ENCODE measurements at regions not wholly inside any gene's neighbourhood (a gene's known extent, or its start where the extent isn't known, plus 50 kb on each side); places are given as distances from the start of the nearest gene placed in this dataset.

DNA sequence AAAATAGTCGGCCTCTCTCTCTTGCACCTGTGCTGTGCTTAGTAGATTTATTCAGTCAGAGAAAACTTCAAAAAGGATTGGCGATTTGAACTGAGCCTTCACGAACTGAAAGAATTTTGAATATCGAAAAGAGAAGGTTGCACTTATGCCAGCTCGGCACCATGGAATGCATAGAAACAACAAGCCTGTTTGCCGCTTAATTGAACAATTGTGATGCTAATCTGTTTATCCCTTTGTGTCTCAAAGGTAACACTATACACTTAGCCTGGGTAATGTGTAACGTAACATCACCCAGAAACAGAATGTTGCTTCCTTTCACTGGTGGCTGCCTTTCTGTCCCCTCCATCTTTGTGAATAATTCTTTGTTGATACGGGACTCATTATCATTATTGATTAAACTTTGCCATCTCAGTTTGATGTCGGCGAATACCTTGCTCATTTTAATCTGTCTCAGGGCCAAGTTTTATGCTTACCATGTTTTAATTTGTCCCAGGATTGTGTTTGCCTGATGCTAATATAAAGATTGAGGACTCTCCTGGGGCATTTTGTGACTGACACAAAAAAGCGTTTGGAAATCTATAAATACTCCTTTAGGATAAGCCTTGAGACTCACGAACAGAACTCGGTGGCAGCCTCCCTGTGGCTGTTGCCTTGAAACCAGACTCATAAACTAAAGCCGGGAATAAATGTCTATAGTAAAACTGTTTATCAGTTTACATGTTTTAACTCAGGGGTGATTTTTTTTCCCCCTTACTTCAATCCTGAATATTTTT lies 400.5 kb downstream of the RAPGEF2 start:
- DNase-seq = peak; percentile 43

DNA sequence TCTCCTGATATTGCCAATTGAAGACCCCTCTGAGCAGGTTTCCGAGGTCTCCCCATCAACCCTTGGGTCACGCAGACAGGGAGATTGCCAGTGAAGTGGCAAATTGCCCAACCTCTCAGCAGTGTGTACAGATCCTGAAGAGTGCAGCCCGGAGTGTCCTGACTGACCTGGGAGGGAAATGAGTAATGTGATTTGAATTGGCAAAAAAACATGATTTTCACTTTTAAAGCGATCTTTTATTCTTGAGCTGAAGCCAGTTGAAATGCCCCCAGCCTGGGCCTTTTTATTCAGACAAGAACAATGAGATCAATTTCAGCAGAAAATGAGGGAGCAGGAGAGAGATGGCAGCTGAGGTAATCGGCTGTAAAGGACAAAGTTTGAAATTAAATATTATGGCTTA lies 401.8 kb downstream of the RAPGEF2 start:
- DNase-seq = no peak

DNA sequence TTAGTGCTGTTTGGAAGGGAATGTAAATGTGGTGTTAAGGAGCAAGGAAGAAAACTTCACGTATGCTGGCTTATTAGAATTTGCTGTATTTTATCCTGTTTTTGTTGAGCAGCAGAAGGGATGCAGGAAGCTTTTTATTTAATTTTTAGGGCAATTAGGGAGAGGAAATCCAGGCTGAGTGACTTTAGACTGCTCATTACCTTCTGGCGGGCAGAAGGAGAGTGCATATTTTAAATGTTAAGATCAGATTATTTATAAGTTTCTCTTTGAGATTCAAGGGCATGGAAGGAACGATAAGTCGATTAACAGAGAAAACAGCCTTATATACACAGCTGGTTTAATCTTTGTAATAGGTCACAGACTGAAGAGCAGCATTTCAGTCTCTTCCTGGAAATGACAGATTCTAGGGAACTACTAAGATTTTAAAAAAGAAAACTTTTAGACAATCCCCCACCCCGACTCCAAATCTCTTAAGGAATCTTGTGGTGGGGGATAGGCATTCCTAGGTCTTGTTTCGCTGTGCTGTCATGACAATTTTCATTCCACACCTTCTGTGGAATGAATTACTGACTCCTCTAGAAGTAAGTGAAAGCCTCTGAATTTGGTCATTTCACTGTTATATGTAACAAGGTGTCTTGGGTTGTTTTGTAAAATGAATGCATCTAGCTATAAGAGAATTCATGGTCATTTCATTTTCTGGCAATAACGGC lies 402.5 kb downstream of the RAPGEF2 start:
- DNase-seq = peak; percentile 68

DNA sequence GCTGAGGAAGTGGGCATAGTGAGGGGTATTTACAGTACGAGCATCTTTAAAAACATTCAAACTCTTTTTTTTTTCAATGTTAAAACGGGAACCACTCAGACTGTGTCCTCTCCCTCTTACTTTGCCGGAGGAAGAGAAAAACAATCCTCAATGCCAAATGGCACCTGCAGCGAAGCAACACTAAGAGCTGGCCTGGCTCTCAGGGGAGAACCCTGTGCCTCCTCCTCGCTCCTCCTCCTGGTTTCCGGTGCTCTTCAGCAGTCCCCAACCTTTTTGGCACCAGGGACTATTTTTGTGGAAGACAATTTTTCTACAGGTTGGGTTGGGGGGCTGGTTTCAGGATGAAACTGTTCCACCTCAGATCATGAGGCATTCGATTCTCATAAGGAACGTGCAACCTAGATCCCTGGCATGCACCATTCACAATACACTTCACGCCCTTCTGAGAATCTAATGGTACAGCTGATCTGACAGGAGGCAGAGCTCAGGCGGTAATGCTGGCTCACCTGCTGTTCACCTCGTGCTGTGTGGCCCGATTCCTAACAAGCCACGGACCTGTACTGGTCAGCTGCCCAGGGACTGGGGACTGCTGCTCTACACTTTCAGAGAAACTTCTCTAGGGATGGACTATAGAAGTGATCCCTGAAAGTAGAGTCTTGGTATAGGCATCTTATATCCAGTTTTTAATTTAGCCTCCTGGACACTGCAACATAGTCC lies 404.1 kb downstream of the RAPGEF2 start:
- no peak for DNase-seq

- no peak for DNase-seq
Measured at GRCh38 chr4:159508917-159509500, 406.1 kb downstream of the RAPGEF2 start.

GRCh38 chr4:159512348-159512747 lies 409.5 kb downstream of the RAPGEF2 start:
- no peak for DNase-seq

GRCh38 chr4:159515314-159516025 lies 412.6 kb downstream of the RAPGEF2 start:
- DNase-seq = no peak

DNA sequence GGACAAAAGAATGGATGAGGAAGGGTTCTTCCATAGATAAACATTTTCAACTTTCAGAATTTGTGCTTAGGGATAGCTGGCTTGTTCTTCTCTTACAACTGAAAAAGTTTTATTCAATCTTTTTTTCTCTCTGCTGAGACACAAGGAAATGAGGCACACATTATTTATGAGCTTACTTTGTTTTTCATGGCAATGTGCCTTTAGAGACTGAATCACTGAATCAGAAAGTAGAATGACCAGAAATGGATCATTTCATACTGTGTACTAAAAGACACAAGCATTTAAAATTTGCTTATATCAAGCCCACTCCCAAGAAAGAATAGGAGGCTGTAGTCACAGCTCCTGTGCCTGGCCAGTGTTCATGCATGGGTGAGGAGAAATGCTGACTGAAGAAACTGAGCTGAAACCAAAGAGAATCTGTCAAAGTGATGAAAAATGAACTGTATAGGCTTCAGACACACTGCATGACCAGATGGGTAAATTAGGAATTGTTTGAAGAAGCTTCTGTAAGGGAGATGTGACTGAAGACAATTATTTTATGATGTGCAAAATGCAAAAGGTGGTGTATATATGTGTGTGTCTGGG lies 413.8 kb downstream of the RAPGEF2 start:
- DNase-seq = no peak

- DNase-seq = no peak
Measured at GRCh38 chr4:159520074-159520473, 417.2 kb downstream of the RAPGEF2 start.

GRCh38 chr4:159526172-159526571 lies 423.3 kb downstream of the RAPGEF2 start:
- DNase-seq = no peak

DNA sequence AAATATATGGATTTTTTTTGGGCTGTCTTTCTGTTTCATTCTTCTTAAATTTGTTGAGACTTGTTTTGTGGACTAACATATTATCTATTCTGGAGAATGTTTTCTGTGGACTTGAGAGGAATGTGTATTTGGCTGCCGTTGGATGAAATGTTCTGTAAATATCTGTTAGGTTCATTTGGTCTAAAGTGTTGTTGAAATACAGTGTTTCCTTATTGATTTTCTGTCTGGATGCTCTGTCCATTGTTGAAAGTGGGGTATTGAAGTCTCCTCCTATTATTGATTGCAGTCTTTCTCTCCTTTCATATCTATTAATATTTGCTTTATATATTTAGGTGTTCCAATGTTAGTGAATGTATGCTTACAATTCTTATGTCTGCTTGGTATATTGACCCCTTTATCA lies 431.8 kb downstream of the RAPGEF2 start:
- DNase-seq = no peak

DNA sequence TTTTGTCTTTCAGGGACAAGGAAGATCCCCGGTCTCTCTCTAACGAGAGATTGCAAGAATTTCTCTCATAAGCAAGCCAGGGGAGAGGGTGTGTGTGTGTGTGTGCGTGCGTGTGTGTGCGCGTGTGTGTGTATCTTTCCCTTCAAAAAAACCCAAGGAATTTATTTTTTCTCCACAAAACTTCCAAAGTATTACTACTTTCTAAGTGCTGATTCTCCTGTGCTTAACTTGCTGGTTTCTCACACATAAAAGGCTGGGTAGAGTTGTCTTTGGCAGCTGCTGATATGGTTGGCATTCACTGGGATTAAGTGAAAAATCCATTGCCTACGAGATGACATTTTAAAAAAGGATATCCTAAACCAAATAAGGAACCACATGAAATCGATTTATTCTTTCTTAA lies 435.7 kb downstream of the RAPGEF2 start:
- no peak for DNase-seq

- no peak for DNase-seq
Measured at GRCh38 chr4:159540038-159540437, 437.2 kb downstream of the RAPGEF2 start.

GRCh38 chr4:159540501-159540900 lies 437.6 kb downstream of the RAPGEF2 start:
- DNase-seq = no peak

- no peak for DNase-seq
Measured at GRCh38 chr4:159541143-159541542, 438.3 kb downstream of the RAPGEF2 start.

GRCh38 chr4:159542296-159542695 lies 439.4 kb downstream of the RAPGEF2 start:
- no peak for DNase-seq

GRCh38 chr4:159543831-159544230 lies 441.0 kb downstream of the RAPGEF2 start:
- DNase-seq = no peak

DNA sequence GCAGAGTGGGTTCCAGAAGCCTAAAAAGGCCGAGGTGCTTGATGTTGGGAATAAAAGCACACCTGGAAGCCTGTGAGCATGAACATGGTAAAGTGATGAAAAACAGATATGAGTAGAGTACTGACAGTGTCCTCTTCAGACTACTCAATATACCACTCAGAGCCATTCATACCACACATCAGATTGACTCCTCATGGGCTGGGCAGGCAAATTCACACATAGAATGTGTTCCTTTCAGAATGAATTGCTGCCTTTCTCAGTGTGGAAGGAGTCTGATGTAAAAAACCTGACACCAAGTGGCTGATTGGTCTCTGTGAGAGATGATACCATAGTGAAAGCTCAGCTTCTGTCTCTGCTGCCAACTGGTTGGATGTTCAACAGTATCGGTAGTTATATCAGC lies 442.7 kb downstream of the RAPGEF2 start:
- no peak for DNase-seq

- no peak for DNase-seq
Measured at GRCh38 chr4:159547645-159548308, 444.9 kb downstream of the RAPGEF2 start.

DNA sequence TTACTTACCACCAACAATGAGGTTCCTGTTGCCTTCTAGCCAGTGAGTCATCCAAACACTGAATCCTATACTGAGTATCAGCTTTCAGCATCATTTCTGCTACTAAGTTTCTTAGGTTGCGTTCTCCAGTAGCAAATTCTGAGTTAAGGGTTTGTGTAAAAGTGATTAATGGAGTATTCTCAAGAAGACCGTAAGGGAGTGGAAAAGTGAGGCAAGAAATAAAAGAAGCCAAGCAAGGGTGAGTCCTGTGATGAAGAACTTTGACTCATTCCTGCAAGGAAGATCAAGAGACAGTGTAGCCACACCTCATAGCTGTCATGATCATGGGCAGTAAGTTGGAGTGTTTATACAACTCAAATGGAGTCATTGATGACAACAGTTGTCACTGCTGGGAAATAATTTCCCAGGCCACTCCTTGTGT lies 446.2 kb downstream of the RAPGEF2 start:
- DNase-seq = no peak

DNA sequence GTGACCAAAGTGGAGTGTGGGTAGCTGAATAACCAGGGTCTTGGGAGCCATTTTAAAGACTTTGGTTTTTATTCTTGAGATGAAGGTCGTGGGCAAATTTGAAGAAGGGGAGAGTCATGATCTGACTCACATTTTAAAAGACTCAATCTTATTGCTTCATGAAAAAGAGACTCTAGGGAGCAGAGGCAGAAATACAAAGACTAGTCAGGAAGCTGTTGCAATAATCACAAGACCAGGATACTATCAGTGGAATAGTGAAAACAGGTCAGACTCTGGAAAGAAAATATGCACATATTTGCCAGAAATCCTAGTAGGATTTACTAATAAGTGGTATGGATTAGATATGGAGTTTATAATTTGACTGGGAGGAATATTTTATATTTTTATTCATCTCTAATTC lies 448.4 kb downstream of the RAPGEF2 start:
- no peak for DNase-seq
